Keratinocyte (primary cell): ENCODE measurements at regions not wholly inside any gene's neighbourhood (a gene's known extent, or its start where the extent isn't known, plus 50 kb on each side); places are given as distances from the start of the nearest gene placed in this dataset.

ENCODE experiments used
- DNase-seq: peaks from one replicate; pipeline ENCODE4 v3.0.0-alpha.2; 2011; ENCODE audit warnings: low read depth, missing footprints, low spot score
- FAIRE-seq: peaks from 2 replicates; lab custom pipeline; 2011; peaks lifted over from hg19 to GRCh38; lab: Jason Lieb, UNC
- H2AFZ ChIP-seq: 2 replicates; pipeline ENCODE4 v1.6.0; 2012; ENCODE audit warnings: low read length, control low read depth, inconsistent platforms; ENCODE audit not compliant: control insufficient read depth
- H3K27ac ChIP-seq: 2 replicates; pipeline ENCODE4 v1.5.1; 2011; ENCODE audit warnings: low read length; ENCODE audit not compliant: control insufficient read depth, insufficient read depth
- H3K27me3 ChIP-seq: 3 replicates; pipeline ENCODE4 v1.6.0; 2011; ENCODE audit warnings: low read length; ENCODE audit not compliant: control insufficient read depth, insufficient read depth; ENCODE audit errors: extremely low read depth
- H3K36me3 ChIP-seq, 2 experiments: 2 replicates in 1 of 2; 3 replicates in 1 of 2; pipeline ENCODE4 v1.5.1; 2011; ENCODE audit warnings: low read length in 2 of 2, mild to moderate bottlenecking in 1 of 2; ENCODE audit not compliant: control insufficient read depth in 2 of 2, insufficient read depth in 2 of 2; ENCODE audit errors: extremely low read depth in 1 of 2
- H3K4me1 ChIP-seq: 3 replicates; pipeline ENCODE4 v1.5.1; 2011; ENCODE audit warnings: low read length; ENCODE audit not compliant: control insufficient read depth, insufficient read depth; ENCODE audit errors: extremely low read depth
- H3K4me2 ChIP-seq: 3 replicates; pipeline ENCODE4 v1.6.0; 2011; ENCODE audit warnings: low read depth, low read length; ENCODE audit not compliant: control insufficient read depth, insufficient read depth; ENCODE audit errors: extremely low read depth
- H3K4me3 ChIP-seq, 3 experiments: fragments of 200-600 bp in 1 of 3; sonication (generic) in 1 of 3; 2 replicates in 2 of 3; 3 replicates in 1 of 3; pipeline ENCODE4 v1.5.1; 2011 to 2016; ENCODE audit warnings: low read length in 3 of 3, mild to moderate bottlenecking in 3 of 3, control low read depth in 2 of 3, inconsistent platforms in 1 of 3, low read depth in 1 of 3, mixed read lengths in 1 of 3, mixed run types in 1 of 3, moderate library complexity in 1 of 3; ENCODE audit not compliant: control insufficient read depth in 2 of 3, insufficient read depth in 2 of 3; ENCODE audit errors: extremely low read depth in 1 of 3
- H3K79me2 ChIP-seq: 2 replicates; pipeline ENCODE4 v1.6.0; 2012; ENCODE audit warnings: low read length; ENCODE audit not compliant: control insufficient read depth, insufficient read depth
- H3K9ac ChIP-seq: 3 replicates; pipeline ENCODE4 v1.6.0; 2011; ENCODE audit warnings: low read length; ENCODE audit not compliant: control insufficient read depth, insufficient read depth; ENCODE audit errors: extremely low read depth
- H3K9me1 ChIP-seq: 3 replicates; pipeline ENCODE4 v1.6.0; 2011; ENCODE audit warnings: low read length; ENCODE audit not compliant: control insufficient read depth, insufficient read depth; ENCODE audit errors: extremely low read depth
- H3K9me3 ChIP-seq: 2 replicates; pipeline ENCODE4 v1.5.1; 2012; ENCODE audit warnings: low read depth, low read length; ENCODE audit not compliant: control insufficient read depth
- H4K20me1 ChIP-seq: 3 replicates; pipeline ENCODE4 v1.6.0; 2011; ENCODE audit warnings: low read length; ENCODE audit not compliant: control insufficient read depth, insufficient read depth; ENCODE audit errors: extremely low read depth
- EZH2 ChIP-seq: IDR thresholded peaks from one replicate; pipeline ENCODE4 v1.6.1; 2012; ENCODE audit warnings: inconsistent platforms, mild to moderate bottlenecking, low read length, moderate library complexity
- dilution Hi-C: fragments of 300-500 bp; cut with MboI; formaldehyde crosslinking; loops from one replicate; pipeline ENCODE4 v1.7.0; 2020; ENCODE audit warnings: low sequenced_read_pairs; ENCODE audit not compliant: extremely low pct_ligation_motif_present
- TF ChIP-seq, protein P1 (sequence below), 3 experiments: IDR thresholded peaks in 1 of 3; conservative IDR thresholded peaks in 1 of 3; optimal IDR thresholded peaks in 1 of 3; 2 replicates in 2 of 3; 3 replicates in 1 of 3; pipeline versions ENCODE3 to v1.5.1; 2011; ENCODE audit warnings: low read length in 3 of 3, mild to moderate bottlenecking in 3 of 3, moderate library complexity in 2 of 3, control low read depth in 1 of 3, inconsistent platforms in 1 of 3; ENCODE audit not compliant: insufficient read depth in 2 of 3; ENCODE audit errors: extremely low read depth in 1 of 3

DNA sequence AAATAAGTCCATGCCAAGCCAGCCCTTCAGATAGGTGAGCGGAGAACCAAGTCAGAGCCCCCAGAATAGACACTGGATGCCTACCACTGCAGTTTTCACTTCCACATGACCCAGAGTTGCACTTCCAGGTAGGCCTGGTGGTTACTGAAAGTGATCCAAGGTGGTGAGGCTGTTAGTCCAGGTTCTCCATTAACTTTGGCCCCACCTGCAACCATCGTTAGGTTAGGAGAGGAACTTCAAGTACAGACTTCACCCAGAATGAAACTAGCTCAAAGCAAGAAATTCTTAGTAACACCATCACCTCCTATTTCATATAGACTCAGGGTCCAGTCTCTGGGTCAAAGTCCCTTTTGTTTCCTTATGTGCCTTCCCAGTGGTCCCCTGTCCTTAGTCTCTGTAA is 293.1 kb upstream of the ID2 start:
- H3K4me2 ChIP-seq: no peak overlapping the region
- no peaks in the 10 kb centered on the region for H3K9me3 ChIP-seq
- H3K79me2 ChIP-seq: no peaks in the 10 kb centered on the region
- no peak for FAIRE-seq
- DNase-seq: no peak
- H3K4me1 ChIP-seq: no peaks in the 10 kb centered on the region
- H3K4me3 ChIP-seq: no peak overlapping the region
- no peaks in the 10 kb centered on the region for H3K9me1 ChIP-seq
- H3K36me3 ChIP-seq: no peaks in the 10 kb centered on the region
- no peaks in the 10 kb centered on the region for H3K27me3 ChIP-seq
- no peak overlapping the region for H2AFZ ChIP-seq
- dilution Hi-C loops: no loop called here
- no peak overlapping the region for H3K9ac ChIP-seq
- TF ChIP-seq EZH2: no peak
- TF ChIP-seq, protein P1, sequence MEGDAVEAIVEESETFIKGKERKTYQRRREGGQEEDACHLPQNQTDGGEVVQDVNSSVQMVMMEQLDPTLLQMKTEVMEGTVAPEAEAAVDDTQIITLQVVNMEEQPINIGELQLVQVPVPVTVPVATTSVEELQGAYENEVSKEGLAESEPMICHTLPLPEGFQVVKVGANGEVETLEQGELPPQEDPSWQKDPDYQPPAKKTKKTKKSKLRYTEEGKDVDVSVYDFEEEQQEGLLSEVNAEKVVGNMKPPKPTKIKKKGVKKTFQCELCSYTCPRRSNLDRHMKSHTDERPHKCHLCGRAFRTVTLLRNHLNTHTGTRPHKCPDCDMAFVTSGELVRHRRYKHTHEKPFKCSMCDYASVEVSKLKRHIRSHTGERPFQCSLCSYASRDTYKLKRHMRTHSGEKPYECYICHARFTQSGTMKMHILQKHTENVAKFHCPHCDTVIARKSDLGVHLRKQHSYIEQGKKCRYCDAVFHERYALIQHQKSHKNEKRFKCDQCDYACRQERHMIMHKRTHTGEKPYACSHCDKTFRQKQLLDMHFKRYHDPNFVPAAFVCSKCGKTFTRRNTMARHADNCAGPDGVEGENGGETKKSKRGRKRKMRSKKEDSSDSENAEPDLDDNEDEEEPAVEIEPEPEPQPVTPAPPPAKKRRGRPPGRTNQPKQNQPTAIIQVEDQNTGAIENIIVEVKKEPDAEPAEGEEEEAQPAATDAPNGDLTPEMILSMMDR (optimal IDR thresholded peaks at IDR 0.05 in 1 of 3, IDR thresholded peaks at IDR 0.05 in 1 of 3, conservative IDR thresholded peaks at IDR 0.05 in 1 of 3; ENCODE audit: extremely low read depth in 1 of 3, insufficient read depth in 2 of 3, low read length in 3 of 3): no peak
- no peaks in the 10 kb centered on the region for H4K20me1 ChIP-seq
- H3K27ac ChIP-seq: no peak overlapping the region

DNA sequence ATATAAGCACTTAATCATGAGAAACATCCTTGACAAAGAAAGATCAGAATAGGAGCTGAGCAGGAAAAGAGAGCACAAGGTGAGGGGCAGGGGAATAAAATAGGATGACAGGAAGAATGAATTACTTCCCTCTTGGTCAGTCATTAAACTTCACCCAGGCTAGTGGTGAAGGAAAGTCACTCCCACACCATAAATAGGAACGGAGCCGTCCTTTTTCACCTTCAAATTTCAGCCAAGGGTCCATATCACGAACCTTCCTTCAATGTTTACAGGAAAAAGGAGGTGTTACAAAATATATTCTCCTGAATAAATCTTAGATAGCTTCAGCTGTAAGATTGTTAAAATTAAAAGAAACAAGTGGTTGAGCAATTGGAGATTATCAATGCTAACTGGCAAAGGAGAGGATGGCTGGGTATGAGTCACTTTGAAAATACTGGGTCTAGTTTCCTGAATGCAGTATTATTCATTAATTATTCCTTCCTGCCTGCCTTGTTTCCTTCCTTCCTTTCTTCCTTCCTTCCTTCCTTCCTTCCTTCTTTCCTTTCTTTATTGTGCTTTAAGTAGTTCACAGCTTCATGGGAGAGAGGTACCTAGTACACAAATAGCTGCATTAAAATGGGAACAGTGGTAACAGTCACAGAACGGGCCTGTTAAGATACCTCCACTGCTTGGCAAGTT is 292.3 kb upstream of the ID2 start:
- no peak for FAIRE-seq
- H3K4me1 ChIP-seq: no peaks in the 10 kb centered on the region
- no peaks in the 10 kb centered on the region for H3K36me3 ChIP-seq
- no peak overlapping the region for H3K4me3 ChIP-seq
- H3K79me2 ChIP-seq: no peaks in the 10 kb centered on the region
- H3K4me2 ChIP-seq: no peak overlapping the region
- H2AFZ ChIP-seq: no peak overlapping the region
- H3K27me3 ChIP-seq: no peaks in the 10 kb centered on the region
- dilution Hi-C loops: no loop called here
- no peak for TF ChIP-seq EZH2
- TF ChIP-seq, protein P1 (optimal IDR thresholded peaks at IDR 0.05 in 1 of 3, IDR thresholded peaks at IDR 0.05 in 1 of 3, conservative IDR thresholded peaks at IDR 0.05 in 1 of 3; ENCODE audit: extremely low read depth in 1 of 3, insufficient read depth in 2 of 3, low read length in 3 of 3): no peak
- H3K9me3 ChIP-seq: no peaks in the 10 kb centered on the region
- no peaks in the 10 kb centered on the region for H4K20me1 ChIP-seq
- no peaks in the 10 kb centered on the region for H3K9me1 ChIP-seq
- H3K9ac ChIP-seq: no peak overlapping the region
- no peak overlapping the region for H3K27ac ChIP-seq
- no peak for DNase-seq
